ENCODE measurements at regions not wholly inside any gene's neighbourhood (a gene's known extent, or its start where the extent isn't known, plus 50 kb on each side); places are given as distances from the start of the nearest gene placed in this dataset.

- no peak for DNase-seq (ENCODE audit: low read depth, low spot score)
These were observed 80.9 kb upstream of the TLR3 start for GRCh38 chr4:185987961-185988627.

GRCh38 chr4:185991770-185992169 is 77.2 kb upstream of the TLR3 start:
- DNase-seq (ENCODE audit: low read depth, low spot score) = no peak

GRCh38 chr4:185992585-185992984 is 76.4 kb upstream of the TLR3 start:
- DNase-seq (ENCODE audit: low read depth, low spot score) = no peak

GRCh38 chr4:185993328-185993973 is 75.5 kb upstream of the TLR3 start:
- no peak for DNase-seq (ENCODE audit: low read depth, low spot score)

- DNase-seq (ENCODE audit: low read depth, low spot score) = no peak
These were observed 74.2 kb upstream of the TLR3 start for GRCh38 chr4:185994750-185995149.

GRCh38 chr4:185995665-185996064 is 73.3 kb upstream of the TLR3 start:
- DNase-seq (ENCODE audit: low read depth, low spot score) = no peak

GRCh38 chr4:185997296-185997695 is 71.7 kb upstream of the TLR3 start:
- no peak for DNase-seq (ENCODE audit: low read depth, low spot score)

GRCh38 chr4:185998791-185999190 is 70.2 kb upstream of the TLR3 start:
- DNase-seq (ENCODE audit: low read depth, low spot score) = no peak

GRCh38 chr4:185999207-185999606 is 69.7 kb upstream of the TLR3 start:
- no peak for DNase-seq (ENCODE audit: low read depth, low spot score)

- no peak for DNase-seq (ENCODE audit: low read depth, low spot score)
These were observed 66.1 kb upstream of the TLR3 start for GRCh38 chr4:186002853-186003252.

GRCh38 chr4:186003746-186004145 is 65.2 kb upstream of the TLR3 start:
- DNase-seq (ENCODE audit: low read depth, low spot score) = no peak

- no peak for DNase-seq (ENCODE audit: low read depth, low spot score)
These were observed 60.9 kb upstream of the TLR3 start for GRCh38 chr4:186008057-186008456.

- no peak for DNase-seq (ENCODE audit: low read depth, low spot score)
These were observed 59.0 kb upstream of the TLR3 start for GRCh38 chr4:186009976-186010375.

GRCh38 chr4:186010821-186011220 is 58.1 kb upstream of the TLR3 start:
- DNase-seq (ENCODE audit: low read depth, low spot score) = no peak

GRCh38 chr4:186012071-186012470 is 56.9 kb upstream of the TLR3 start:
- DNase-seq (ENCODE audit: low read depth, low spot score) = no peak

GRCh38 chr4:186013419-186014186 is 55.4 kb upstream of the TLR3 start:
- no peak for DNase-seq (ENCODE audit: low read depth, low spot score)

GRCh38 chr4:186015212-186015817 is 53.6 kb upstream of the TLR3 start:
- peak; percentile 33 for DNase-seq (ENCODE audit: low read depth, low spot score)

GRCh38 chr4:186016796-186017195 is 52.2 kb upstream of the TLR3 start:
- no peak for DNase-seq (ENCODE audit: low read depth, low spot score)

GRCh38 chr4:186017801-186018200 is 51.2 kb upstream of the TLR3 start:
- DNase-seq (ENCODE audit: low read depth, low spot score) = no peak

- DNase-seq (ENCODE audit: low read depth, low spot score) = no peak
These were observed 50.7 kb upstream of the TLR3 start for GRCh38 chr4:186018261-186018660.

GRCh38 chr4:186018784-186019183 is 50.2 kb upstream of the TLR3 start:
- no peak for DNase-seq (ENCODE audit: low read depth, low spot score)
